RWPE2 (cell line): ENCODE measurements at regions not wholly inside any gene's neighbourhood (a gene's known extent, or its start where the extent isn't known, plus 50 kb on each side); places are given as distances from the start of the nearest gene placed in this dataset.

Source experiments
- ATAC-seq: fragments of 200-7000 bp; cut with Tn5 transposase; 3 replicates; pipeline ENCODE4 v1.9.1; 2021; ENCODE audit warnings: low read depth
- DNase-seq: peaks from one replicate; pipeline ENCODE4 v3.0.0-alpha.2; 2020; ENCODE audit warnings: low spot score
- H3K27ac ChIP-seq: fragments of 450-650 bp; 2 replicates; pipeline ENCODE4 v1.5.1; 2017; ENCODE audit warnings: mild to moderate bottlenecking; ENCODE audit not compliant: poor library complexity, severe bottlenecking
- H3K27me3 ChIP-seq: fragments of 250-450 bp; sonication (Bioruptor Pico); 2 replicates; pipeline ENCODE4 v1.5.1; 2021; ENCODE audit warnings: mild to moderate bottlenecking, moderate library complexity; ENCODE audit not compliant: insufficient read depth, poor library complexity, severe bottlenecking
- H3K36me3 ChIP-seq: fragments of 250-450 bp; sonication (Bioruptor Pico); 2 replicates; pipeline ENCODE4 v1.5.1; 2020; ENCODE audit warnings: low read depth, mild to moderate bottlenecking, moderate library complexity
- H3K4me1 ChIP-seq: fragments of 250-450 bp; sonication (Bioruptor Pico); 2 replicates; pipeline ENCODE4 v1.5.1; 2021; ENCODE audit warnings: mild to moderate bottlenecking, moderate library complexity; ENCODE audit not compliant: insufficient read depth, poor library complexity, severe bottlenecking
- H3K4me3 ChIP-seq: fragments of 250-450 bp; sonication (Bioruptor Pico); 2 replicates; pipeline ENCODE4 v1.5.1; 2021; ENCODE audit warnings: mild to moderate bottlenecking, moderate library complexity; ENCODE audit not compliant: severe bottlenecking
- H3K9me3 ChIP-seq: fragments of 250-450 bp; sonication (Bioruptor Pico); 2 replicates; pipeline ENCODE4 v1.5.1; 2021; ENCODE audit warnings: mild to moderate bottlenecking, moderate library complexity; ENCODE audit not compliant: severe bottlenecking
- TF ChIP-seq, protein P1 (sequence below): fragments of 450-650 bp; IDR thresholded peaks from one replicate; pipeline ENCODE4 v1.5.1; 2017; ENCODE audit warnings: mild to moderate bottlenecking, moderate library complexity; ENCODE audit not compliant: poor library complexity, severe bottlenecking

DNA sequence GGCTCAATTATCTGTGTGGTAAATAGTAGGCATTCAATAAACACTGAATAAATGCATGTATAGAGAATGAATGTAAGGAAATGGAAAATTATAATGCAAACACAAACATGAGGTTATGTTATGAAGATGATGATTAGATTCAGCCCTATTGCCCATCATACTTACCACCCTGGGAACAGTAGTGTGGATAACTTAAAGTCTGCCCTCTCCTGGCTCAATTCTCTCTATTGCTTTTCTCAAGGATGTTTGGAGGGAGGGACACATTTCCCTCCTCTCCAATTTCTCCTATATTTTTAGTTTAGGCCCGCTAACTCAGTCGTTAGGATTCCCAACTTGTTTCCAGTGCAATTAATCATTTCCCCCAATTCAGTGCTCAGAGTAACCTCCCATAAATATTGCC, 101.5 kb upstream of the TNR start:
- Histone ChIP-seq H3K36me3 (no peaks in the 10 kb centered on the region), H3K4me1 (no peaks in the 10 kb centered on the region), H3K4me3 (no peak overlapping the region), H3K27me3 (peaks cover 5% of the 10 kb centered on the region), H3K9me3 (no peaks in the 10 kb centered on the region), H3K27ac (no peak overlapping the region)
- TF ChIP-seq, protein P1, sequence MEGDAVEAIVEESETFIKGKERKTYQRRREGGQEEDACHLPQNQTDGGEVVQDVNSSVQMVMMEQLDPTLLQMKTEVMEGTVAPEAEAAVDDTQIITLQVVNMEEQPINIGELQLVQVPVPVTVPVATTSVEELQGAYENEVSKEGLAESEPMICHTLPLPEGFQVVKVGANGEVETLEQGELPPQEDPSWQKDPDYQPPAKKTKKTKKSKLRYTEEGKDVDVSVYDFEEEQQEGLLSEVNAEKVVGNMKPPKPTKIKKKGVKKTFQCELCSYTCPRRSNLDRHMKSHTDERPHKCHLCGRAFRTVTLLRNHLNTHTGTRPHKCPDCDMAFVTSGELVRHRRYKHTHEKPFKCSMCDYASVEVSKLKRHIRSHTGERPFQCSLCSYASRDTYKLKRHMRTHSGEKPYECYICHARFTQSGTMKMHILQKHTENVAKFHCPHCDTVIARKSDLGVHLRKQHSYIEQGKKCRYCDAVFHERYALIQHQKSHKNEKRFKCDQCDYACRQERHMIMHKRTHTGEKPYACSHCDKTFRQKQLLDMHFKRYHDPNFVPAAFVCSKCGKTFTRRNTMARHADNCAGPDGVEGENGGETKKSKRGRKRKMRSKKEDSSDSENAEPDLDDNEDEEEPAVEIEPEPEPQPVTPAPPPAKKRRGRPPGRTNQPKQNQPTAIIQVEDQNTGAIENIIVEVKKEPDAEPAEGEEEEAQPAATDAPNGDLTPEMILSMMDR, result no peak
- ATAC-seq (no peak), DNase-seq (no peak)

GRCh38 chr1:175842550-175842949, 99.2 kb upstream of the TNR start:
- peaks cover 3% of the 10 kb centered on the region for H3K27me3 ChIP-seq
- no peaks in the 10 kb centered on the region for H3K4me1 ChIP-seq
- H3K4me3 ChIP-seq, result no peak overlapping the region
- no peaks in the 10 kb centered on the region for H3K36me3 ChIP-seq
- DNase-seq (no peak), ATAC-seq (no peak)
- TF ChIP-seq, protein P1, result no peak
- H3K27ac ChIP-seq, result no peak overlapping the region
- H3K9me3 ChIP-seq, result no peaks in the 10 kb centered on the region

GRCh38 chr1:175841738-175842187, 98.4 kb upstream of the TNR start:
- no peaks in the 10 kb centered on the region for H3K9me3 ChIP-seq
- H3K36me3 ChIP-seq, result no peaks in the 10 kb centered on the region
- no peaks in the 10 kb centered on the region for H3K4me1 ChIP-seq
- TF ChIP-seq, protein P1, result no peak
- no peak; the same call in 2 of the 3 replicates for ATAC-seq
- no peak for DNase-seq
- H3K4me3 ChIP-seq, result no peak overlapping the region
- no peak overlapping the region for H3K27ac ChIP-seq
- peaks cover 3% of the 10 kb centered on the region for H3K27me3 ChIP-seq

DNA sequence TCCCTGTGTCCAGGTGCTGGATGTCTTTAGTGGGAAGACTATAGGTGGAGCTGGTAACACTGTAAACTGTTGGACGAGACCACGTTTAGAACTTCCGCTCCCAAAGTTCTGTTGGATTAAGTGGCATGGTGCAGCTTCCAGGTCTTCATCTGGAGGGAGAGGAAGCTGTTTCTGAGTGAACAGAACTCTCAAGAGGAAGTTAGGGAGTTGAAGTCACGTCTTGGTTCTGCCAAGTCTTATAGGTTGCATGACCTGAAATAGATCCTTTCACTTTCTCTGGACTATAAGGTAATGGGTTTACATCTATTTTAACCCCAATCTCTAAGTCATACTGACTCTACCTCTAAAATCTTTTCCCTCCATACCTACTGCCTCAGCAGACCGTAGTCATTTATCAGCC, 97.4 kb upstream of the TNR start:
- DNase-seq (no peak), ATAC-seq (no peak)
- no peaks in the 10 kb centered on the region for H3K4me1 ChIP-seq
- H3K27ac ChIP-seq, result no peak overlapping the region
- no peak overlapping the region for H3K4me3 ChIP-seq
- no peaks in the 10 kb centered on the region for H3K36me3 ChIP-seq
- H3K9me3 ChIP-seq, result no peaks in the 10 kb centered on the region
- TF ChIP-seq, protein P1, result no peak
- peaks cover 3% of the 10 kb centered on the region for H3K27me3 ChIP-seq

DNA sequence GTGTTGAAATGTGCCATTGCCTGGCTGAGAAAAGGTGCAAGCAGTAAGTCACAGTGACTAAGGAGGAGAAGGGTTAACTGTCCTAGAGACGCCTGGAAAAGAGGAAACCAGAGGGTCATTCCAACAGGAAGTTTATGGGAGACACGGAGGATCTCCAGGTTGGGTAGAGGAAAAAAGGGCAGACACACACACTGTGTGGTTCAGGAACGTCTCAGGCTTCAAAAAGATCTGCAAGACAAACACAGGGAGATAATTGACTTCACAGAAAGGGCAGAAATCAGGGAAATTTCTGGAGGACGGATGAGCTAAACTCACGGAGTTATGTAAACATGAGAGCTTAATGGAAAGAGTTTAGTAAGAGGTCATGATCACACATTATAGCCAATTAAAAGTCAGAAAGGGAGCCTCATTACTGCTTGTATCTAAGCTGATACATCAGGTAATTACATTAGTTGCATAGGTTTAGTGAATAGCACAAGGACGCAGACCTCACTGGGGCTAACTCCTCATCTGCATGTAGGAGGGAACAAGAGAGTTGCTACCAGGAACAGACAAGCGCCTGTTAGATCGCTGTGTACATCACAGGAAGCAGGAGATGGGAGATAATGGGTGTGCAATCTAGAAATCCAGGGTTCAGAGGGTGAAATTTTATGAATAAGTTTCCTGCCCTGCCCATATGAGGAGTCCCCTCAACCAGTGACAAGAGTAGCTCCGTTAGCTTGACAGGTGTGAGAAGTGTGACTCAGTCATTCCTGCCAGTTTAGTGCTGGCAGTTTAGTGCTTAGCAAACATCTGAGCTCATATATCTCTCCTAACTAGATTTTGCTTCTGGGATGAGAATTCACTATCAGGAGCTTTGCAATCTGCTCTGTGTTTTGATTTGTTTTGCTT, 96.6 kb upstream of the TNR start:
- H3K27ac ChIP-seq, result no peak overlapping the region
- TF ChIP-seq, protein P1, result no peak
- H3K4me3 ChIP-seq, result no peak overlapping the region
- H3K36me3 ChIP-seq, result no peaks in the 10 kb centered on the region
- no peaks in the 10 kb centered on the region for H3K9me3 ChIP-seq
- DNase-seq, result no peak
- no peaks in the 10 kb centered on the region for H3K4me1 ChIP-seq
- H3K27me3 ChIP-seq, result peaks cover 3% of the 10 kb centered on the region
- ATAC-seq, result peak; percentile 94
